HepG2 (cell line): ENCODE measurements at regions not wholly inside any gene's neighbourhood (a gene's known extent, or its start where the extent isn't known, plus 50 kb on each side); places are given as distances from the start of the nearest gene placed in this dataset.

ENCODE experiments used
- ATAC-seq: fragments of 200-7000 bp; cut with Tn5 transposase; 3 replicates; pipeline ENCODE4 v1.9.1; 2020; ENCODE audit warnings: mild to moderate bottlenecking, moderate library complexity
- BruUV-seq: library from RNA; stranded (reverse); fragments of 400-500 nt; replicated peaks from 2 replicates; lab custom pipeline; 2021; lab: Mats Ljungman, UMichigan
- CTCF ChIA-PET: fragments of 300-600 bp; formaldehyde crosslinking; extraction: SDS; loops from one replicate; lab custom pipeline; 2021; ENCODE audit warnings: low total read pairs, inconsistent platforms, low intra/inter-chr PET ratio; lab: Yijun Ruan, JAX
- POLR2A ChIA-PET: fragments of 350-600 bp; sonication (Branson Sonifier 250); formaldehyde crosslinking; loops from one replicate; lab custom pipeline; 2020; ENCODE audit warnings: antibody characterized with exemption, inconsistent platforms; lab: Yijun Ruan, JAX
- DNase-seq: peaks from one replicate; pipeline ENCODE4 v3.0.0-alpha.2; 2015; ENCODE audit warnings: low spot score
- FAIRE-seq: peaks from 3 replicates; lab custom pipeline; 2011; peaks lifted over from hg19 to GRCh38; lab: Jason Lieb, UNC
- H2AFZ ChIP-seq: one replicate; pipeline ENCODE4 v1.6.1; 2011; ENCODE audit warnings: low read length, inconsistent platforms
- H3K27ac ChIP-seq: fragments of 300-600 bp; 3 replicates; pipeline ENCODE4 v1.8.0; 2011; ENCODE audit warnings: mixed run types, mild to moderate bottlenecking, mixed read lengths, low read length, inconsistent platforms; ENCODE audit not compliant: insufficient read depth; ENCODE audit errors: extremely low read length
- H3K27me3 ChIP-seq, 2 experiments: fragments of 200-600 bp in 1 of 2; 2 replicates in 1 of 2; 3 replicates in 1 of 2; pipeline versions ENCODE4 v1.6.0 to v1.8.0; 2011; ENCODE audit warnings: low read length in 2 of 2, mild to moderate bottlenecking in 2 of 2, moderate library complexity in 2 of 2, inconsistent platforms in 1 of 2; ENCODE audit not compliant: insufficient read depth in 2 of 2, control insufficient read depth in 1 of 2
- H3K36me3 ChIP-seq, 2 experiments: fragments of 200-600 bp in 1 of 2; replicated peaks in 1 of 2; 2 replicates in 1 of 2; 3 replicates in 1 of 2; pipeline versions ENCODE4 v1.5.1 to v1.8.0; 2011; ENCODE audit warnings: low read length in 2 of 2, inconsistent platforms in 1 of 2; ENCODE audit not compliant: insufficient read depth in 2 of 2, control insufficient read depth in 1 of 2
- H3K4me1 ChIP-seq: 2 replicates; pipeline ENCODE4 v1.5.1; 2012; ENCODE audit warnings: low read length, inconsistent platforms; ENCODE audit not compliant: insufficient read depth
- H3K4me2 ChIP-seq: 2 replicates; pipeline ENCODE4 v1.6.0; 2011; ENCODE audit warnings: low read depth, low read length, inconsistent platforms
- H3K4me3 ChIP-seq, 3 experiments: fragments of 200-600 bp in 1 of 3; sonication (generic), shearing (Covaris generic) in 1 of 3; replicated peaks in 1 of 3; 2 replicates each; pipeline ENCODE4 v1.5.1; 2011 to 2016; ENCODE audit warnings: low read length in 3 of 3, inconsistent platforms in 2 of 3, low read depth in 2 of 3, mild to moderate bottlenecking in 2 of 3, control low read depth in 1 of 3, mixed read lengths in 1 of 3; ENCODE audit not compliant: insufficient read depth in 1 of 3
- H3K79me2 ChIP-seq: one replicate; pipeline ENCODE4 v1.6.1; 2011; ENCODE audit warnings: low read length, inconsistent platforms; ENCODE audit not compliant: insufficient read depth
- H3K9ac ChIP-seq: 2 replicates; pipeline ENCODE4 v1.6.0; 2011; ENCODE audit warnings: mild to moderate bottlenecking, low read depth, low read length, inconsistent platforms; ENCODE audit not compliant: insufficient read depth
- H3K9me3 ChIP-seq: 2 replicates; pipeline ENCODE4 v1.5.1; 2012; ENCODE audit warnings: mild to moderate bottlenecking, low read length
- H4K20me1 ChIP-seq: 2 replicates; pipeline ENCODE4 v1.6.0; 2011; ENCODE audit warnings: inconsistent platforms, mild to moderate bottlenecking, low read length, moderate library complexity; ENCODE audit not compliant: insufficient read depth
- HNRNPLL ChIP-seq: fragments of 200-400 bp; formaldehyde crosslinking; IDR thresholded peaks from 2 replicates; pipeline ENCODE4 v1.6.1; 2017; ENCODE audit warnings: mild to moderate bottlenecking, low read depth, low read length; ENCODE audit not compliant: poor library complexity, severe bottlenecking
- RELA ChIP-seq: sonication (generic); formaldehyde crosslinking; IDR thresholded peaks from 2 replicates; pipeline ENCODE4 v1.4.0; 2020; ENCODE audit warnings: missing genetic modification reagents
- SNAPC4 ChIP-seq: sonication (generic); formaldehyde crosslinking; IDR thresholded peaks from 2 replicates; pipeline ENCODE4 v1.4.0; 2020; ENCODE audit warnings: mild to moderate bottlenecking, missing genetic modification reagents
- WGBS: methylation state at CpG from one replicate; pipeline ENCODE4 v1.1.6; 2017; ENCODE audit warnings: low lambda C conversion rate; 5-methylcytosine and 5-hydroxymethylcytosine counted together
- in situ Hi-C: cut with HindIII; loops from 2 replicates; pipeline ENCODE4 v1.10.0; 2017; ENCODE audit warnings: low pct_unique_long_range_greater_than_20kb; ENCODE audit not compliant: extremely low pct_ligation_motif_present
- intact Hi-C: fragments of 100-400 bp; cut with micrococcal nuclease; formaldehyde crosslinking; loops from one replicate; pipeline ENCODE4 v1.10.0; 2022; ENCODE audit not compliant: unreplicated experiment

DNA sequence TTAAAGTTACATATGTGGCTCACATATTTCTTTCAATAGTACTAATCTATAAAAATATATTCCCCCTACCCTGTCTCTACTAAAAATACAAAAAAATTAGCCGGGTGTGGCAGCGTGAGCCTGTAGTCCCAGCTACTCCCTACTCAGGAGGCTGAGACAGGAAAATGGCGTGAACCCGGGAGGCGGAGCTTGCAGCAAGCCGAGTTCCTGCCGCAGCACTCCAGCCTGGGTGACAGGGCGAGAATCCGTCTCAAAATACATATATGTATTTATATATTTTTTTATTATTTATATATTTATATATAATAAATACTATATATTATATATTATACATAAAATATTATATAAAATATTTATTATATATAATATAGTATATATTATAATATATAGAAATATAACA lies 69.7 kb upstream of the GRM3 start:
- BruUV-seq, result no TSS peak
- Histone ChIP-seq H3K9me3 (no peaks in the 10 kb centered on the region), H3K36me3 (no peaks in the 10 kb centered on the region), H2AFZ (no peak overlapping the region), H3K4me3 (no peak overlapping the region)
- intact Hi-C loops, result no loop called here
- in situ Hi-C loops, result no loop called here
- WGBS, result 61% methylated on average over 9 of the region's 9 CpGs
- DNase-seq, result no peak
- no peak for TF ChIP-seq HNRNPLL
- TF ChIP-seq SNAPC4 (CRISPR knock-in tag), result no peak
- no peak for TF ChIP-seq RELA
- TF ChIP-seq, all 625 proteins: peak for 0
- CTCF ChIA-PET, result no interaction called here
- Histone ChIP-seq H3K27ac (no peak overlapping the region), H3K4me1 (no peaks in the 10 kb centered on the region), H3K9ac (no peak overlapping the region), H3K4me2 (no peak overlapping the region), H3K79me2 (no peaks in the 10 kb centered on the region), H4K20me1 (no peaks in the 10 kb centered on the region), H3K27me3 (no peaks in the 10 kb centered on the region)
- no peak for ATAC-seq
- no peak for FAIRE-seq
- POLR2A ChIA-PET, result no interaction called here
